Endodermal cell (in vitro differentiated cells): ENCODE measurements at regions not wholly inside any gene's neighbourhood (a gene's known extent, or its start where the extent isn't known, plus 50 kb on each side); places are given as distances from the start of the nearest gene placed in this dataset.

Experiments
- DNase-seq: peaks from one replicate; pipeline ENCODE4 v3.0.0-alpha.2; 2017
- H3K27ac ChIP-seq: 2 replicates; pipeline ENCODE4 v1.5.1; 2013; ENCODE audit warnings: mild to moderate bottlenecking, low read depth, low read length, moderate library complexity
- H3K27me3 ChIP-seq: 2 replicates; pipeline ENCODE4 v1.6.1; 2013; ENCODE audit warnings: mild to moderate bottlenecking, low read length, moderate library complexity; ENCODE audit not compliant: insufficient read depth, control insufficient read depth, poor library complexity, severe bottlenecking
- H3K36me3 ChIP-seq: 2 replicates; pipeline ENCODE4 v1.7.0; 2013; ENCODE audit warnings: mild to moderate bottlenecking, low read length, moderate library complexity; ENCODE audit not compliant: control insufficient read depth, insufficient read depth
- H3K4me1 ChIP-seq: one replicate; pipeline ENCODE4 v1.7.0; 2013; ENCODE audit warnings: low read length; ENCODE audit not compliant: control insufficient read depth, insufficient read depth
- H3K4me3 ChIP-seq: 2 replicates; pipeline ENCODE4 v1.5.1; 2013; ENCODE audit warnings: mild to moderate bottlenecking, low read length, moderate library complexity
- H3K9ac ChIP-seq: 2 replicates; pipeline ENCODE4 v1.6.1; 2013; ENCODE audit warnings: mild to moderate bottlenecking, low read length, moderate library complexity; ENCODE audit not compliant: poor library complexity, severe bottlenecking; ENCODE audit errors: extremely low read depth
- H3K9me3 ChIP-seq: 2 replicates; pipeline ENCODE4 v1.6.1; 2013; ENCODE audit warnings: mild to moderate bottlenecking, low read length, moderate library complexity; ENCODE audit not compliant: control insufficient read depth
- H3K27ac Mint-ChIP-seq: 2 replicates; pipeline ENCODE4 v1.8.0; 2020; ENCODE audit warnings: mixed read lengths
- H3K27me3 Mint-ChIP-seq: 2 replicates; pipeline ENCODE4 v1.8.0; 2021; ENCODE audit warnings: mild to moderate bottlenecking, mixed read lengths; ENCODE audit not compliant: insufficient read depth
- H3K36me3 Mint-ChIP-seq: 2 replicates; pipeline ENCODE4 v1.8.0; 2020; ENCODE audit warnings: low read depth, mixed read lengths
- H3K4me1 Mint-ChIP-seq: 2 replicates; pipeline ENCODE4 v1.8.0; 2020; ENCODE audit warnings: mixed read lengths
- H3K4me3 Mint-ChIP-seq: 2 replicates; pipeline ENCODE4 v1.8.0; 2020; ENCODE audit warnings: mild to moderate bottlenecking, moderate library complexity, mixed read lengths
- H3K9me3 Mint-ChIP-seq: 2 replicates; pipeline ENCODE4 v1.8.0; 2020; ENCODE audit warnings: mild to moderate bottlenecking, mixed read lengths
- CTCF ChIP-seq: fragments of 200-600 bp; sonication (generic); conservative IDR thresholded peaks from 2 replicates; pipeline ENCODE4 v1.5.0; 2021; ENCODE audit warnings: antibody characterized with exemption, mild to moderate bottlenecking
- WGBS, 2 experiments: methylation state at CpG; one replicate each; pipeline versions ENCODE4 v1.1.5 to v1.1.7; 2013; ENCODE audit warnings: missing lambda C conversion rate in 2 of 2, mixed read lengths in 1 of 2; ENCODE audit not compliant: insufficient coverage in 1 of 2, insufficient read length in 1 of 2; 5-methylcytosine and 5-hydroxymethylcytosine counted together

- Mint-ChIP-seq H3K27ac (peak overlapping the region; percentile 40), H3K4me3 (no peak overlapping the region), H3K4me1 (peaks cover 21% of the 10 kb centered on the region), H3K36me3 (peaks cover 12% of the 10 kb centered on the region), H3K9me3 (no peaks in the 10 kb centered on the region), H3K27me3 (no peaks in the 10 kb centered on the region)
- Histone ChIP-seq H3K27me3 (no peaks in the 10 kb centered on the region), H3K4me1 (no peaks in the 10 kb centered on the region), H3K36me3 (no peaks in the 10 kb centered on the region), H3K9me3 (no peaks in the 10 kb centered on the region), H3K27ac (no peak overlapping the region), H3K4me3 (no peak overlapping the region), H3K9ac (no peak overlapping the region)
- WGBS, 2 experiments = 80 to 89% methylated on average over 8 to 10 of the region's 10 CpGs
- peak; percentile 21 for TF ChIP-seq CTCF
- DNase-seq = peak; percentile 55
Observed at GRCh38 chr13:73938372-73939070, 195.7 kb downstream of the KLF12 start.

GRCh38 chr13:73937441-73937840 lies 196.8 kb downstream of the KLF12 start:
- no peak overlapping the region for H3K4me3 ChIP-seq
- DNase-seq = no peak
- WGBS, 2 experiments = 95% methylated on average over 1 of the region's 1 CpG; no CpG with 5 or more reads in 1 of the 2 experiments
- peaks cover 9% of the 10 kb centered on the region for H3K36me3 Mint-ChIP-seq
- no peak overlapping the region for H3K27ac ChIP-seq
- H3K27me3 ChIP-seq = no peaks in the 10 kb centered on the region
- H3K4me1 Mint-ChIP-seq = peaks cover 21% of the 10 kb centered on the region
- no peaks in the 10 kb centered on the region for H3K27me3 Mint-ChIP-seq
- H3K36me3 ChIP-seq = no peaks in the 10 kb centered on the region
- H3K4me3 Mint-ChIP-seq = no peak overlapping the region
- H3K27ac Mint-ChIP-seq = no peak overlapping the region
- H3K4me1 ChIP-seq = no peaks in the 10 kb centered on the region
- no peaks in the 10 kb centered on the region for H3K9me3 Mint-ChIP-seq
- no peak overlapping the region for H3K9ac ChIP-seq
- TF ChIP-seq CTCF = no peak
- H3K9me3 ChIP-seq = no peaks in the 10 kb centered on the region

GRCh38 chr13:73935991-73936390 lies 198.2 kb downstream of the KLF12 start:
- peaks cover 5% of the 10 kb centered on the region for H3K36me3 Mint-ChIP-seq
- TF ChIP-seq CTCF = no peak

More at GRCh38 chr13:73935991-73936390, 198.2 kb downstream of the KLF12 start:
- Histone ChIP-seq H3K36me3 (no peaks in the 10 kb centered on the region), H3K4me1 (no peaks in the 10 kb centered on the region), H3K27ac (no peak overlapping the region), H3K9me3 (no peaks in the 10 kb centered on the region), H3K9ac (no peak overlapping the region), H3K4me3 (no peak overlapping the region), H3K27me3 (no peaks in the 10 kb centered on the region)
- Mint-ChIP-seq H3K27me3 (no peaks in the 10 kb centered on the region), H3K4me1 (peaks cover 21% of the 10 kb centered on the region), H3K4me3 (no peak overlapping the region), H3K27ac (no peak overlapping the region), H3K9me3 (no peaks in the 10 kb centered on the region)
- WGBS, 2 experiments = 96% methylated on average over 3 of the region's 3 CpGs
- DNase-seq = no peak
